Endothelial cell of umbilical vein (primary cell): ENCODE measurements at regions not wholly inside any gene's neighbourhood (a gene's known extent, or its start where the extent isn't known, plus 50 kb on each side); places are given as distances from the start of the nearest gene placed in this dataset.

Experiments used
- BruUV-seq: library from RNA; stranded (reverse); fragments of 400-500 nt; replicated peaks from 2 replicates; lab custom pipeline; 2021; lab: Mats Ljungman, UMichigan
- CTCF ChIA-PET: fragments of 300-600, 350-600 bp; sonication (Branson Sonifier 250); formaldehyde crosslinking; loops from one replicate; lab custom pipeline; 2021; ENCODE audit warnings: antibody characterized with exemption, inconsistent platforms; lab: Charles Lee
- POLR2A ChIA-PET: fragments of 300-600, 350-600 bp; sonication (Branson Sonifier 250); formaldehyde crosslinking; loops from one replicate; lab custom pipeline; 2021; ENCODE audit warnings: antibody characterized with exemption, inconsistent platforms; lab: Charles Lee
- DNase-seq: peaks from one replicate; pipeline ENCODE4 v3.0.0-alpha.2; 2011; ENCODE audit warnings: low read depth, low spot score
- FAIRE-seq: peaks from 2 replicates; lab custom pipeline; 2011; peaks lifted over from hg19 to GRCh38; lab: Jason Lieb, UNC
- H2AFZ ChIP-seq: 2 replicates; pipeline ENCODE4 v1.6.0; 2012; ENCODE audit warnings: low read depth, low read length, control low read depth, inconsistent platforms
- H3K27ac ChIP-seq: 2 replicates; pipeline ENCODE4 v1.5.1; 2011; ENCODE audit warnings: low read depth, mild to moderate bottlenecking, control low read depth, low read length, moderate library complexity; ENCODE audit not compliant: insufficient read depth
- H3K27me3 ChIP-seq, 2 experiments: 2 replicates each; pipeline versions ENCODE4 v1.6.0 to v1.6.1; 2011; ENCODE audit warnings: low read length in 2 of 2, mixed read lengths in 1 of 2; ENCODE audit not compliant: control insufficient read depth in 2 of 2, insufficient read depth in 2 of 2
- H3K36me3 ChIP-seq, 2 experiments: 2 replicates in 1 of 2; 3 replicates in 1 of 2; pipeline ENCODE4 v1.5.1; 2011; ENCODE audit warnings: low read length in 2 of 2, mild to moderate bottlenecking in 1 of 2, moderate library complexity in 1 of 2; ENCODE audit not compliant: control insufficient read depth in 2 of 2, insufficient read depth in 2 of 2; ENCODE audit errors: extremely low read depth in 1 of 2
- H3K4me1 ChIP-seq: 3 replicates; pipeline ENCODE4 v1.5.1; 2011; ENCODE audit warnings: mild to moderate bottlenecking, low read length; ENCODE audit not compliant: control insufficient read depth, insufficient read depth; ENCODE audit errors: extremely low read depth
- H3K4me2 ChIP-seq: 2 replicates; pipeline ENCODE4 v1.6.1; 2011; ENCODE audit warnings: low read length, control low read depth, mixed read lengths; ENCODE audit not compliant: insufficient read depth
- H3K4me3 ChIP-seq, 3 experiments: fragments of 200-600 bp in 1 of 3; sonication (generic), shearing (Covaris generic) in 1 of 3; replicated peaks in 1 of 3; 2 replicates each; pipeline ENCODE4 v1.5.1; 2011 to 2016; ENCODE audit warnings: control low read depth in 3 of 3, low read length in 3 of 3, mild to moderate bottlenecking in 2 of 3, inconsistent platforms in 1 of 3, low read depth in 1 of 3, moderate library complexity in 1 of 3; ENCODE audit not compliant: insufficient read depth in 1 of 3
- H3K79me2 ChIP-seq: 2 replicates; pipeline ENCODE4 v1.6.0; 2012; ENCODE audit warnings: low read length, inconsistent platforms; ENCODE audit not compliant: control insufficient read depth, insufficient read depth
- H3K9ac ChIP-seq: replicated peaks from 2 replicates; pipeline ENCODE3; 2011; ENCODE audit warnings: low read length, control low read depth; ENCODE audit not compliant: insufficient read depth; ENCODE audit errors: extremely low read depth
- H3K9me1 ChIP-seq: replicated peaks from 3 replicates; pipeline ENCODE4 v1.6.0; 2011; ENCODE audit warnings: mild to moderate bottlenecking, low read length; ENCODE audit not compliant: control insufficient read depth, insufficient read depth; ENCODE audit errors: extremely low read depth
- H3K9me3 ChIP-seq: replicated peaks from 2 replicates; pipeline ENCODE4 v1.5.1; 2012; ENCODE audit warnings: low read length, inconsistent platforms; ENCODE audit not compliant: control insufficient read depth, insufficient read depth
- H4K20me1 ChIP-seq: replicated peaks from 2 replicates; pipeline ENCODE3; 2011; ENCODE audit warnings: mild to moderate bottlenecking, low read length; ENCODE audit not compliant: control insufficient read depth, insufficient read depth; ENCODE audit errors: extremely low read depth
- EZH2 ChIP-seq: IDR thresholded peaks from 2 replicates; pipeline ENCODE4 v1.6.1; 2012; ENCODE audit warnings: borderline replicate concordance, low read depth, mild to moderate bottlenecking, moderate library complexity, low read length, inconsistent platforms; ENCODE audit not compliant: severe bottlenecking
- FOS ChIP-seq: IDR thresholded peaks from 2 replicates; pipeline ENCODE4 v1.6.1; 2011; ENCODE audit warnings: mild to moderate bottlenecking, low read length, moderate library complexity, borderline replicate concordance; ENCODE audit not compliant: insufficient read depth
- GATA2 ChIP-seq: IDR thresholded peaks from 2 replicates; pipeline ENCODE4 v1.7.0; 2011; ENCODE audit warnings: low read depth, mild to moderate bottlenecking, moderate library complexity, mixed read lengths, low read length; ENCODE audit not compliant: insufficient read length, insufficient read depth
- JUN ChIP-seq: IDR thresholded peaks from 2 replicates; pipeline ENCODE4 v1.6.1; 2011; ENCODE audit warnings: borderline replicate concordance, low read depth; ENCODE audit not compliant: insufficient read length, insufficient read depth
- MYC ChIP-seq: IDR thresholded peaks from one replicate; pipeline ENCODE4 v1.6.1; 2011; ENCODE audit warnings: mild to moderate bottlenecking, low read depth, low read length
- POLR2A ChIP-seq: IDR thresholded peaks from 2 replicates; pipeline ENCODE4 v1.6.1; 2012; ENCODE audit warnings: low read depth, mild to moderate bottlenecking, control low read depth, low read length
- POLR2AphosphoS5 ChIP-seq: IDR thresholded peaks from 2 replicates; pipeline ENCODE4 v1.6.1; 2012; ENCODE audit warnings: low read depth, mild to moderate bottlenecking, control low read depth, low read length, moderate library complexity; ENCODE audit not compliant: insufficient read depth
- dilution Hi-C: fragments of 300-500 bp; cut with MboI; formaldehyde crosslinking; loops from one replicate; pipeline ENCODE4 v1.15.0; 2019; ENCODE audit warnings: low sequenced_read_pairs; ENCODE audit not compliant: extremely low pct_ligation_motif_present
- intact Hi-C: fragments of 100-400 bp; cut with micrococcal nuclease; formaldehyde crosslinking; loops from one replicate; pipeline ENCODE4 v1.10.0; 2022
- TF ChIP-seq, protein P1 (sequence below), 2 donors: IDR thresholded peaks; 1 replicate in 1 of 2; 2 replicates in 1 of 2; pipeline ENCODE4 v1.5.1; 2011; ENCODE audit warnings: low read length in 2 of 2, mild to moderate bottlenecking in 2 of 2, moderate library complexity in 2 of 2, control low read depth in 1 of 2, inconsistent platforms in 1 of 2, low read depth in 1 of 2; ENCODE audit not compliant: insufficient read depth in 1 of 2; ENCODE audit errors: extremely low read depth in 1 of 2
- TF ChIP-seq, protein P2 (sequence below): IDR thresholded peaks from 2 replicates; pipeline ENCODE4 v1.6.1; 2011; ENCODE audit not compliant: insufficient read depth, insufficient read length

DNA sequence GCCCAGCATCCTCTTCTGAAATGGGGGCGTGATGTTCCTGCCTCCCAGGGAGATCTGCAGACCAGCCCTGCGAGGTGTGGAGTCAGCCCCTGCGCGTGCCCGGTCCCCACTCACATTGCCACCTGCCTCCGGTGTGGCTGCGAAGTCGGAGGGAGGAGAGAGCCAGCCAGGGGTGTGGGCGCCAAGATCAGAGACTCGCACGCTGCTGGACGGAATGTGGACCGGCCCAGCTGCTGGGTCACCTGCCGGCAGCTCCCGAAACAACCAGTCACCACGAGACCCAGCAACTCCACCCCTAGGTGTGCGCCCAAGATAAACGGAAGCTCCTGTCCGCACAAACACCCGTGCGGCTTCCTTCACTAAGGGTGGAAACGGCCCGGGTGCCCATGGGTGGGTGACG lies 51.1 kb upstream of the EGFL7 start:
- POLR2A ChIA-PET: no interaction called here

DNA sequence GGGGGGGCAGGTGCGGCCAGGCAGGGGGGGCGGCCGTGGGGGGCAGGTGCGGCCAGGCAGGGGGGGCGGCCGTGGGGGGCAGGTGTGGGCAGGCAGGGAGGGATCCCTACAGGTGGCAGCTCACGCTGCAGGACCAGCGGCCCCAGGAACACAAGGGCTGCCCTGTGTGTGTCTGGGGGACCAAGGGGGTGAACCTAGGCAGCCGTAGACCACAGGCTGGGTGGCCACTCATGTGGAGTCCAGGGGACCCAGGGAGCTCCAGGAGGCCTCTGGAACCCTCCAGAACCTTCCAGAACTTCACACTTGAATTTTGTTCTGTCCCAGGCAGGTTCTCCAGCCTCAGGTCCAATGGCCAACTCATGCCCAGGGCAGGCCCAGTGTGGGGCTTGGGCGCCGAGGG lies 51.6 kb upstream of the EGFL7 start:
- dilution Hi-C loops: no loop called here

More for the DNA sequence above, 51.1 kb upstream of the EGFL7 start:
- Histone ChIP-seq H3K27me3 (no peaks in the 10 kb centered on the region), H3K4me1 (peaks cover 22% of the 10 kb centered on the region), H3K9me3 (no peaks in the 10 kb centered on the region), H3K9me1 (no peaks in the 10 kb centered on the region), H3K9ac (no peak overlapping the region), H3K4me2 (no peak overlapping the region), H4K20me1 (no peaks in the 10 kb centered on the region), H3K27ac (no peak overlapping the region), H2AFZ (no peak overlapping the region), H3K4me3 (no peak overlapping the region), H3K79me2 (no peaks in the 10 kb centered on the region), H3K36me3 (no peaks in the 10 kb centered on the region)
- no TSS peak for BruUV-seq
- FAIRE-seq: no peak
- dilution Hi-C loops: no loop called here
- CTCF ChIA-PET: no interaction called here
- no peak for DNase-seq
- no peak for TF ChIP-seq MYC
- intact Hi-C loops: no loop called here

More for the DNA sequence above, 51.6 kb upstream of the EGFL7 start:
- Histone ChIP-seq H3K9me3 (no peaks in the 10 kb centered on the region), H3K4me2 (no peak overlapping the region), H3K9ac (no peak overlapping the region), H4K20me1 (no peaks in the 10 kb centered on the region), H3K9me1 (no peaks in the 10 kb centered on the region), H3K4me1 (peaks cover 22% of the 10 kb centered on the region), H3K4me3 (no peak overlapping the region), H3K79me2 (no peaks in the 10 kb centered on the region), H2AFZ (no peak overlapping the region), H3K27me3 (no peaks in the 10 kb centered on the region), H3K36me3 (no peaks in the 10 kb centered on the region), H3K27ac (no peak overlapping the region)
- TF ChIP-seq POLR2AphosphoS5 (no peak), MYC (no peak), EZH2 (no peak), GATA2 (no peak), JUN (no peak), FOS (no peak), POLR2A (no peak)
- TF ChIP-seq, protein P1, sequence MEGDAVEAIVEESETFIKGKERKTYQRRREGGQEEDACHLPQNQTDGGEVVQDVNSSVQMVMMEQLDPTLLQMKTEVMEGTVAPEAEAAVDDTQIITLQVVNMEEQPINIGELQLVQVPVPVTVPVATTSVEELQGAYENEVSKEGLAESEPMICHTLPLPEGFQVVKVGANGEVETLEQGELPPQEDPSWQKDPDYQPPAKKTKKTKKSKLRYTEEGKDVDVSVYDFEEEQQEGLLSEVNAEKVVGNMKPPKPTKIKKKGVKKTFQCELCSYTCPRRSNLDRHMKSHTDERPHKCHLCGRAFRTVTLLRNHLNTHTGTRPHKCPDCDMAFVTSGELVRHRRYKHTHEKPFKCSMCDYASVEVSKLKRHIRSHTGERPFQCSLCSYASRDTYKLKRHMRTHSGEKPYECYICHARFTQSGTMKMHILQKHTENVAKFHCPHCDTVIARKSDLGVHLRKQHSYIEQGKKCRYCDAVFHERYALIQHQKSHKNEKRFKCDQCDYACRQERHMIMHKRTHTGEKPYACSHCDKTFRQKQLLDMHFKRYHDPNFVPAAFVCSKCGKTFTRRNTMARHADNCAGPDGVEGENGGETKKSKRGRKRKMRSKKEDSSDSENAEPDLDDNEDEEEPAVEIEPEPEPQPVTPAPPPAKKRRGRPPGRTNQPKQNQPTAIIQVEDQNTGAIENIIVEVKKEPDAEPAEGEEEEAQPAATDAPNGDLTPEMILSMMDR (IDR thresholded peaks at IDR 0.05; ENCODE audit: extremely low read depth in 1 of 2, insufficient read depth in 1 of 2, low read depth in 1 of 2, low read length in 2 of 2): no peak
- TF ChIP-seq, protein P2, sequence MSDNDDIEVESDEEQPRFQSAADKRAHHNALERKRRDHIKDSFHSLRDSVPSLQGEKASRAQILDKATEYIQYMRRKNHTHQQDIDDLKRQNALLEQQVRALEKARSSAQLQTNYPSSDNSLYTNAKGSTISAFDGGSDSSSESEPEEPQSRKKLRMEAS: no peak
- no TSS peak for BruUV-seq
- no peak for DNase-seq
- CTCF ChIA-PET: no interaction called here
- FAIRE-seq: no peak
- intact Hi-C loops: no loop called here
- POLR2A ChIA-PET: no interaction called here
